ENCODE measurements at regions not wholly inside any gene's neighbourhood (a gene's known extent, or its start where the extent isn't known, plus 50 kb on each side); places are given as distances from the start of the nearest gene placed in this dataset.
"Not testable (repeated sequence)": the region's sequence is repeated elsewhere in the genome, so short reads cannot be mapped to it uniquely, and the experiment has no call there.

- not testable (repeated sequence) for TF ChIP-seq POLR2A (IDR thresholded peaks at IDR 0.05; ENCODE audit: low read depth, low read length); CTCF (IDR thresholded peaks at IDR 0.05; ENCODE audit: extremely low read depth in 1 of 2, insufficient read depth in 1 of 2, low read depth in 1 of 2, low read length in 2 of 2); JUN (IDR thresholded peaks at IDR 0.05; ENCODE audit: borderline replicate concordance, insufficient read depth, insufficient read length, low read depth); EZH2 (IDR thresholded peaks at IDR 0.05; ENCODE audit: borderline replicate concordance, low read depth, low read length, severe bottlenecking); FOS (IDR thresholded peaks at IDR 0.05; ENCODE audit: borderline replicate concordance, insufficient read depth, low read length); POLR2AphosphoS5 (IDR thresholded peaks at IDR 0.05; ENCODE audit: insufficient read depth, low read depth, low read length); MAX (IDR thresholded peaks at IDR 0.05; ENCODE audit: insufficient read depth, insufficient read length); GATA2 (IDR thresholded peaks at IDR 0.05; ENCODE audit: insufficient read depth, insufficient read length, low read depth, low read length)
Observed at GRCh38 chr2:111584950-111585349, 299.0 kb downstream of the ANAPC1 start.
